Endothelial cell of hepatic sinusoid (primary cell): ENCODE measurements at regions not wholly inside any gene's neighbourhood (a gene's known extent, or its start where the extent isn't known, plus 50 kb on each side); places are given as distances from the start of the nearest gene placed in this dataset.

Experiments used
- in situ Hi-C: cut with HindIII; loops from 2 replicates; pipeline ENCODE4 v1.10.0; 2017; ENCODE audit warnings: low sequenced_read_pairs

GRCh38 chr22:49066619-49067018 is 761.1 kb downstream of the BRD1 start:
- in situ Hi-C loops = no loop called here

- in situ Hi-C loops = no loop called here
Observed at GRCh38 chr22:49064836-49065235, 762.8 kb downstream of the BRD1 start.

- in situ Hi-C loops = no loop called here
Observed at GRCh38 chr22:49063545-49063890, 764.2 kb downstream of the BRD1 start.

DNA sequence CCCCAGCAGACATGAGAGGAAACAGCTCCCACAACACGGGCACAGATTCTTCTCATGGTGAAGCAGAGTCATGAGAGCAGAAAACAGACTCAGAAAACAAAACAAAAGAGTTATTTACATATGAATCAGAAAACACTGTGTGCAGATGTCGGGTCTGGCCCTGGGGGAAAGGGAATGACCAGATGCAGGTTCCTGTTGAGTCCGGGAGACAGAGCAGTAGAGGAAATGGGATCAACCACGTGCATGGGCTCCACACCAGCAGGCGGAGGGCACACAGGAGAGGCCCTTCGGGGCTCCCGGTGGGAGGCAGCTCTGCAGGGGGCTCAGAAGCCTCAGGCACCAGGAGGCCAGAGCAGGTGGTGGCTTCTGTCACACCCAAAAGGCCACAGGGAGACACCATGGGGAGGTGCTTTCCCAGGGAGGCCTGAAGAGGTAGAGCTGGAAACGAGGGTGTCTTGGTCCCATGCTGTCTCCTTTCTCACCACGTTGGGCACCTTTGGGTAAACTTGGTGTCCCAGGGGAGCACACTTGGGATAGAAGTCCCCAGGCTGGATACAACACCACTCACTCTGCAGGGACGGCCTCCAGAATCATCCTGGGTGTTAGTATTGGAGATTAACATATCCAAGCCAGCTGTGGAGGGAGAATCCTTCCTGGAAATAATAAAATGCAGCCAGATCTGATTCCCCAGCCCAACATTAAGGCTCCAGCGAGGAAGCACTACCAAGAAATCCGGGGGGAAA is 764.7 kb downstream of the BRD1 start:
- in situ Hi-C loops = no loop called here

DNA sequence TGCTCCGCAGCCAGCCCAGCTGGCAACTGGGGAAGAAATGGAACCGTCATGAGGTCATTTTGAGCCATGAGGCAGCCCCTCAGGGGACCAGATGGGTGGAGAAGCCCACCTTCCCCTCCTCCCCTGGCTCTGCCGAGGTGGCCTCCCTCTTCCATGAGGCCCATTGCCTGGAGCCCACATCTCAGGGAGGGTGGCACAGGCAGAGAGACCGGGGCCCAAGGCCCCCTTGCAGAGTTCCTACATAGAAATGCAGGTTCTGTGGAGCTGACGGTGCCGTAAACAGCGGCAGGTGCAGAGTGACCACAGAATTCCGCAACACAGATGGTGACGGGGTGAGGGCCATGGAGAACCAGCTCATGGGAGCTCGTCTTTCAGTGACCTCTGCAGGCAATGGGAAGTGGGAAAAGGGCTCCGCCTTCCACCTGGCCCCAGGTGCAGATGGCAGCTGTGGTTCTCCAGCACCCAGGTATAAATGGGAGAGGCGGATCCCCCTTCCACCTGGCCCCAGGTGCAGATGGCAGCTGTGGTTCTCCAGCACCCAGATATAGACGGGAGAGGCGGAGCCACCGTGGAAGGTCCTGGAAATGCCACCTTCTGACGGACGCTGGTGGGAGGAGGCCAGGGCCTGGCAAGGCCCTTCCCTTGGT is 765.4 kb downstream of the BRD1 start:
- in situ Hi-C loops = no loop called here

DNA sequence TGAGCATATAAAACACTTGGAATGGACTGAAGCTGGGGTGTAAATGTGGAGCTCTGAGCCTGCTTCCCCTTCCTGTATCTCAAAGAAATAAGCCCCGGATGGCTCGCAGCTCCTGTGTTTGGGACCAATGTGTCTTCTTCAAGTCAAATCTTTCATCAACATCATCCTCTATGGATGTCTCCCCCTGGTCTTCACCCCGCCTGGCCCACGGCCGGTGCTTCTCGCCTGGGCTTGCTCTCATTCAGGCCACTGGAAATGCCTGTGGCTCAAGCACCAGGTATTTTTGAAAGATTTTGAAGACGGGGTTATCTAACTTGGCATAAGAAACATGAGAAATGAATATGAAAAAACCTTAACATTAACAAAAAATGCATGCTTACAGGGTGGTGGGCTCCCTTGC is 769.8 kb downstream of the BRD1 start:
- in situ Hi-C loops = no loop called here

- in situ Hi-C loops = no loop called here
Observed at GRCh38 chr22:49056301-49056700, 771.4 kb downstream of the BRD1 start.

- in situ Hi-C loops = no loop called here
Observed at GRCh38 chr22:49055406-49055805, 772.3 kb downstream of the BRD1 start.

DNA sequence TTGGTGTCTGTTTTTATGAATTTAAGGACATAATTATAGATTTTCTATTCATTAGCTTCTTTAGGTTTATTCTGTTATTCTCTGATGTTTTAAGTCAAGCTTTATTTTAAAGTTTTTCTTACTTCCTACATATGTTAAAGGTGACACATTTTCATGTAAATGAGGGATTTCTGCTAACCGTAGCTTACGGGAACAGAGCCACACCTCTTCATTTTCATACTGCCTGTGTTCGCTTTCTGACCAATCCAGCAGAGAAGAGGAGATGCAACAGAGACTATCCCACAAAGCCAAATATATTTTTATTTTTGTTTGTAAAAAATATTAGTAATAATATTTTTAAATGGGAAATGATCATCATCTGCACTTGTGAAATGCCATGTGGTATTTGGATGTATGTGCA is 774.1 kb downstream of the BRD1 start:
- in situ Hi-C loops = no loop called here

GRCh38 chr22:49052560-49052959 is 775.1 kb downstream of the BRD1 start:
- in situ Hi-C loops = no loop called here

DNA sequence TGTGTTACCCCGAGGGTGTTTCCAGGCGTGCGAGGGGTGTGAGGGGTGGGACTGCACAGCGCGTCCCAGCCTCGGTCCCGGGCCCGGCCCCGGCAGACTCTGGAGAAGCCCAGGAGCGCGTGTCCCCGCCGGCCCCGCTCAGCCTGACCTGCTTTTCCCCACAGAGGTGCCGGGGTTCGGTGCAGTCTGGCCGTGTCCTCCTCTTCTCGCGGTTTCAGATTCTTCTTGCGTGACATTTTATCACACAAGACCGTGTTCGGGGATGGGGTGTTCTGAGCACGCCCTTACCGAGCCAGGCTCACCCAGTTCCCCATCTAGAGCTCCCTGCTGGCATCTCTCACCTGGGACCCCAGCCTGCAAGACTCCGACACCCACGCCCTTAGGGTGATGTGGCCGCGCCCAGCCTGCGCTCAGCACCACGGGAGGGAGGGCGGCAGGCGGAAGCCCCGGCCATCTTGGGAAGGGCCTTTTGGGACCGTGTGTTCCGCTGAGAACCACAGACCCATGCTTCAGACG is 775.6 kb downstream of the BRD1 start:
- in situ Hi-C loops = no loop called here

- in situ Hi-C loops = no loop called here
Observed at GRCh38 chr22:49051491-49052022, 776.1 kb downstream of the BRD1 start.

GRCh38 chr22:49049691-49050090 is 778.0 kb downstream of the BRD1 start:
- in situ Hi-C loops = no loop called here

GRCh38 chr22:49048591-49048990 is 779.1 kb downstream of the BRD1 start:
- in situ Hi-C loops = no loop called here

DNA sequence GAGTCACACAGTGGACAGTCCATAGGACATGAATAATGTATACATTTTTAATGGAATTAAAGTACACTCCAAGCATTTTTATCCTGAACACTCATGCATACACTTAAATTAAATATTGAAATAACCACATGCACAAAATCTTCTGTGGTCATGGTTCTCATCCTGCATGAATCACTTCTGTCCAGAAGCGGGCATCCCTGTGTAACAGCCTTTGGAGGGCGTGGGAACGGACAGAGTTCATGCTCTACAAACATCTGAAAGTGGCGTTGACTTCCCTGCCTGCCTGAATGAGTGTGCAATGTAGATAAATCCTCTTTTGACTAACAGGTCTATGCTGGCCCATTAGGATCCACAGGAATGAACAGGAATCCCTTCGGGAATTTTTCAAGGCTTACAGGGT is 780.2 kb downstream of the BRD1 start:
- in situ Hi-C loops = no loop called here

DNA sequence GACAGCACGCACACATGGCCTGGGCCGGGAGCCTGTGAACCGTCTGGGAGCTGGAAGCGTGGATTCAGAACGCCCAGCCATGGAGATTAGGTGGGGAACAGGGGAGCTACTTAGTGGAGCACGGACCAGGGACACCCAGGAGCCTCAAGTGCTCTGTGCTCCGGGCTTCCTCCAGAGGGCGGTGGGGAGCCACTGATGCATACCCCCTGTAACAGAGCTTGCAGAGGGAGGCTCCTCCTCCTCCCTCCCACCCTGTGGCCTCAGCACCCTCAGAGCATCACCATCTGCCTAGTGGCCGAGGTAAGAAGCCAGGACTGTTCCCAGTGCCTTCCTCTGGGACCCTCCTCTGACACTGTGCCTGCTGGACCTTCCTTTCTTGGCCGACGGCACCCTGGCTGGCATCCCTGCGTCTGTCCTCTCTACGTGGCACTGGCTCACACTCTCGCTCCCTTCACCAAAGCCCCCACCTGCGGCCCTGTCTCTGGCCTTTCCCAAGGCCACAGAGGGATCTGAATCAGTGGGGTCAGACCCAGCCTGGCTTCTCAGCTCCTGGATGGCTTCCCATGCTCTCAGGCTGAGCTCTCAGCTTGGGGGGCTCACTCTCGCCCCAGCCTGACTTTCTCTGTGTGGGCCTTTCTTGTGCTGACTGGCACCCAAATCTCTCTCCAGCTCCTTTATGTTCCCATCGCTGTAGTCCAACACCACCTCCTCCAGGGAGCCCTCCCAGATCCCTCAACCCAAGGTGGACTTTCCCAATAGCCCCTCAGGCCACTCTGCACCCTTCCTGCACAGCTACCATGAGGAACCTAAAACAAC is 780.9 kb downstream of the BRD1 start:
- in situ Hi-C loops = no loop called here

DNA sequence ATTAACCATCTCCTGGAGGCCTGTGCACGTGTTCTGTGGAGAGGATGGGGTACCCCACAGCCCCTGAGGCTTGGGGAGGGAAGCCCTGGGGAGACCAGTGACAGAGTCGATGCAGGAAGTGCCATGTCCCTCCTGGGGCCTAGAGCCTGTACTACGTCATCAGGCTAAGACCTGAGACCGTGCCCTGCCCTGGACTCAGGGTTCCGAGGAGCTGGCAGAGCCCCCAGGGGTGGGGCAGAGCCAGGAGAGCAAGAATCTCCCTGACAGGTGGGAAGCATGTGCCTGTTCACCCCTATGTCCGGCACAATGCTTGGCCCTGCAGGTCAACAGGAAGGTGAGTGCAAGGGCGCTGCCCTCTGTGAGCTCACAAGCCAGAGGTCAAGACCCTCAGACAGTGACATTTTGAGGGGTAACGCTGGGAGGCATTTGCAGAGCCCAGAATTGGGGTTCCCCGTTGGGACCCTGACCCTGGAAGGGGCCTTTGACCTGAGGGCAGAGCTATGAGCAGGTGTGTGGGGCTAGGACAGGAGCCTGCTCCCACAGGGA is 781.6 kb downstream of the BRD1 start:
- in situ Hi-C loops = no loop called here

DNA sequence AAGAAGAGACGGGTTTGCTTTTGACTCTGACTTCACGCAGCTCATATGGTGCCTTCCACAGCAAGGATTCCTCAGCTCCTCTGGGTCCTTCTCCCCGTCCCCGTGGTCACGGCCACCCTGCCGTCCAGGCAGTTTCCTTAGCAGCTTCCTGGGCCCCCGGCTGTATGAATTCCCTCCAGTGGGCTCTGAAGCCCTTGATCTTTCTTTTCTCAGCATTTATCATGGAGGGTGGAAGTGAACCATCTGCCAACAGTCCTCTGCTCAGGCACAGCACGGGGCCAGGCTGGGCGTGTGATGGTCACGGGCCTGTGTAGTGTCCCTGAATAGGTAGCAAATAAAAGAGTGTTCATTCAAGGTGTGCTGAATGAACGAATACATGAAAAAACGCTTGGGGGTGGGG is 782.4 kb downstream of the BRD1 start:
- in situ Hi-C loops = no loop called here

- in situ Hi-C loops = no loop called here
Observed at GRCh38 chr22:49044776-49045175, 782.9 kb downstream of the BRD1 start.

GRCh38 chr22:49044091-49044490 is 783.6 kb downstream of the BRD1 start:
- in situ Hi-C loops = no loop called here
